Spleen (tissue), 11 donors: ENCODE measurements at regions not wholly inside any gene's neighbourhood (a gene's known extent, or its start where the extent isn't known, plus 50 kb on each side); places are given as distances from the start of the nearest gene placed in this dataset.

Experiments used
- DNase-seq: peaks from one replicate; pipeline ENCODE4 v3.0.0-alpha.2; 2020
- H3K27ac ChIP-seq, 8 donors: fragments of 200-600 bp; sonication (generic) in 7 of 8; 1 replicate in 4 of 8; 2 replicates in 4 of 8; pipeline versions ENCODE4 v1.5.0 to v1.8.0; 2016 to 2021; ENCODE audit warnings: inconsistent platforms in 4 of 8, mild to moderate bottlenecking in 4 of 8, moderate library complexity in 1 of 8
- H3K27me3 ChIP-seq, 7 donors: fragments of 200-600 bp; sonication (generic) in 6 of 7; replicated peaks in 1 of 7; 1 replicate in 4 of 7; 2 replicates in 3 of 7; pipeline versions ENCODE4 v1.5.0 to v1.8.0; 2016 to 2021; ENCODE audit warnings: inconsistent platforms in 3 of 7, mild to moderate bottlenecking in 1 of 7
- H3K36me3 ChIP-seq, 6 donors: fragments of 200-600 bp; sonication (generic) in 5 of 6; 1 replicate in 4 of 6; 2 replicates in 2 of 6; pipeline versions ENCODE4 v1.5.0 to v1.8.0; 2016 to 2021; ENCODE audit warnings: inconsistent platforms in 2 of 6
- H3K4me1 ChIP-seq, 6 donors: fragments of 200-600 bp; sonication (generic) in 5 of 6; 1 replicate in 3 of 6; 2 replicates in 3 of 6; pipeline versions ENCODE4 v1.5.0 to v1.8.0; 2016 to 2021; ENCODE audit warnings: inconsistent platforms in 3 of 6
- H3K4me3 ChIP-seq, 8 donors: fragments of 200-600 bp; sonication (generic) in 7 of 8; 1 replicate in 4 of 8; 2 replicates in 4 of 8; pipeline versions ENCODE4 v1.5.0 to v1.8.0; 2016 to 2021; ENCODE audit warnings: inconsistent platforms in 4 of 8, mild to moderate bottlenecking in 4 of 8, moderate library complexity in 2 of 8
- H3K9me3 ChIP-seq, 8 donors: fragments of 200-600 bp; sonication (generic) in 7 of 8; 1 replicate in 4 of 8; 2 replicates in 4 of 8; pipeline versions ENCODE4 v1.5.0 to v1.8.0; 2016 to 2021; ENCODE audit warnings: inconsistent platforms in 4 of 8
- CTCF ChIP-seq, 11 experiments: fragments of 200-600 bp in 7 of 11; fragments of 450-650 bp in 4 of 11; sonication (generic) in 4 of 11; IDR thresholded peaks in 8 of 11; conservative IDR thresholded peaks in 3 of 11; 1 replicate in 7 of 11; 2 replicates in 4 of 11; pipeline versions ENCODE4 v1.4.0 to v1.8.0; 2016 to 2021; ENCODE audit warnings: antibody characterized with exemption in 11 of 11, inconsistent platforms in 4 of 11, mild to moderate bottlenecking in 1 of 11
- POLR2A ChIP-seq, 3 donors: fragments of 450-650 bp; IDR thresholded peaks; one replicate each; pipeline ENCODE4 v1.5.1; 2017; ENCODE audit warnings: antibody characterized with exemption in 3 of 3, mild to moderate bottlenecking in 1 of 3
- POLR2AphosphoS5 ChIP-seq, 3 donors: sonication (generic); formaldehyde crosslinking; IDR thresholded peaks; one replicate each; pipeline ENCODE4 v1.5.1; 2017; ENCODE audit warnings: antibody characterized with exemption in 3 of 3
- WGBS, 5 donors: extraction: QIAGEN DNeasy Blood & Tissue Kit in 3 of 5; methylation state at CpG; one replicate each; pipeline versions ENCODE4 v1.1.5 to v1.1.7; 2013 to 2018; 5-methylcytosine and 5-hydroxymethylcytosine counted together
- intact Hi-C: fragments of 100-400 bp; cut with DNase I; formaldehyde crosslinking; loops from one replicate; pipeline ENCODE4 v1.15.0; 2023; ENCODE audit warnings: low total_unique reads
- donor health status: healthy with polysubstance abuse.
- donor health status: DM: no; HTN: no; CAD: no; lungs with moderate emphysema.
- donor health status: DM: no; HTN: no; CAD: no.
- donor health status: Bipolar disorder and iron deficiency.
- donor health status: healthy.
- donor health status: DM: no; HTN: no; CAD: no.
- donor health status: DM: yes; HTN: yes; CAD: no.

GRCh38 chr10:76700241-76700640, 937.4 kb downstream of the KCNMA1 start:
- peaks cover 0 to 15% (median 4%) of the 10 kb centered on the region in 8 donors for H3K9me3 ChIP-seq
- WGBS, 5 donors = 91 to 100% (median 97%) methylated on average over 1 of the region's 1 CpG
- TF ChIP-seq POLR2AphosphoS5 (IDR thresholded peaks at IDR 0.05) (no peak), CTCF (IDR thresholded peaks at IDR 0.05 in 8 of 11, conservative IDR thresholded peaks at IDR 0.05 in 3 of 11) (no peak), POLR2A (IDR thresholded peaks at IDR 0.05) (no peak)

GRCh38 chr10:76697923-76698322, 939.7 kb downstream of the KCNMA1 start:
- Histone ChIP-seq H3K4me3 (no peak overlapping the region), H3K27ac (no peak overlapping the region), H3K27me3 (no peaks in the 10 kb centered on the region), H3K9me3 (peaks cover 0 to 19% (median 10%) of the 10 kb centered on the region in 8 donors), H3K36me3 (no peaks in the 10 kb centered on the region), H3K4me1 (no peaks in the 10 kb centered on the region)
- TF ChIP-seq POLR2A (IDR thresholded peaks at IDR 0.05) (no peak), POLR2AphosphoS5 (IDR thresholded peaks at IDR 0.05) (no peak), CTCF (IDR thresholded peaks at IDR 0.05 in 8 of 11, conservative IDR thresholded peaks at IDR 0.05 in 3 of 11) (no peak)
- DNase-seq = no peak
- intact Hi-C loops = no loop called here

More at GRCh38 chr10:76700241-76700640, 937.4 kb downstream of the KCNMA1 start:
- Histone ChIP-seq H3K4me1 (no peaks in the 10 kb centered on the region), H3K4me3 (no peak overlapping the region), H3K36me3 (no peaks in the 10 kb centered on the region), H3K27me3 (no peaks in the 10 kb centered on the region), H3K27ac (no peak overlapping the region)
- DNase-seq = no peak
- intact Hi-C loops = no loop called here

- Histone ChIP-seq H3K36me3 (no peaks in the 10 kb centered on the region), H3K27me3 (no peaks in the 10 kb centered on the region), H3K4me1 (no peaks in the 10 kb centered on the region), H3K4me3 (no peak overlapping the region), H3K27ac (no peak overlapping the region), H3K9me3 (peaks cover 0 to 41% (median 15%) of the 10 kb centered on the region in 8 donors)
- TF ChIP-seq CTCF (IDR thresholded peaks at IDR 0.05 in 8 of 11, conservative IDR thresholded peaks at IDR 0.05 in 3 of 11) (no peak), POLR2AphosphoS5 (IDR thresholded peaks at IDR 0.05) (no peak), POLR2A (IDR thresholded peaks at IDR 0.05) (no peak)
- intact Hi-C loops = no loop called here
- no peak for DNase-seq
Observed at GRCh38 chr10:76695069-76695468, 942.5 kb downstream of the KCNMA1 start.

- no peak for TF ChIP-seq CTCF (IDR thresholded peaks at IDR 0.05 in 8 of 11, conservative IDR thresholded peaks at IDR 0.05 in 3 of 11)
- TF ChIP-seq POLR2AphosphoS5 (IDR thresholded peaks at IDR 0.05) = no peak
- no peak for TF ChIP-seq POLR2A (IDR thresholded peaks at IDR 0.05)
- no peaks in the 10 kb centered on the region for H3K4me1 ChIP-seq
- intact Hi-C loops = no loop called here
- 72 to 94% (median 82%) methylated on average over 5 of the region's 5 CpGs for WGBS, 5 donors
- peaks cover 0 to 31% (median 7%) of the 10 kb centered on the region in 8 donors for H3K9me3 ChIP-seq
- H3K36me3 ChIP-seq = no peaks in the 10 kb centered on the region
- no peaks in the 10 kb centered on the region for H3K27me3 ChIP-seq
- H3K4me3 ChIP-seq = no peak overlapping the region
- H3K27ac ChIP-seq = no peak overlapping the region
- no peak for DNase-seq
Observed at GRCh38 chr10:76686201-76686600, 951.4 kb downstream of the KCNMA1 start.
